ENCODE measurements at regions not wholly inside any gene's neighbourhood (a gene's known extent, or its start where the extent isn't known, plus 50 kb on each side); places are given as distances from the start of the nearest gene placed in this dataset.

- TF ChIP-seq ZNF597 (CRISPR knock-in tag; IDR thresholded peaks at IDR 0.05), result no peak
These were observed 329.9 kb downstream of the QKI start (continued) for GRCh38 chr6:163744256-163744925.

- Histone ChIP-seq H3K9ac (ENCODE audit: insufficient read depth, low read depth, low read length) (no peak overlapping the region), H3K27me3 (ENCODE audit: control insufficient read depth in 1 of 2, insufficient read depth in 2 of 2, low read length in 2 of 2) (peaks cover 0 to 10% of the 10 kb centered on the region in 2 experiments; a peak in 3 of 5 replicates), H3K36me3 (replicated peaks in 1 of 2; ENCODE audit: control insufficient read depth in 1 of 2, insufficient read depth in 2 of 2, low read length in 2 of 2) (no peaks in the 10 kb centered on the region), H3K9me3 (ENCODE audit: low read length) (no peaks in the 10 kb centered on the region), H2AFZ (ENCODE audit: low read length) (no peak overlapping the region), H3K4me2 (ENCODE audit: low read depth, low read length) (no peak overlapping the region), H3K4me1 (ENCODE audit: insufficient read depth, low read length) (no peaks in the 10 kb centered on the region), H4K20me1 (ENCODE audit: insufficient read depth, low read length) (no peaks in the 10 kb centered on the region), H3K79me2 (ENCODE audit: insufficient read depth, low read length) (no peaks in the 10 kb centered on the region), H3K4me3 (replicated peaks in 1 of 3; ENCODE audit: insufficient read depth in 1 of 3, low read depth in 2 of 3, low read length in 3 of 3) (no peak overlapping the region), H3K27ac (ENCODE audit: extremely low read length, insufficient read depth, low read length) (no peak overlapping the region)
- BruUV-seq (replicated peaks), result no TSS peak
- ChIA-PET CTCF (ENCODE audit: low intra/inter-chr PET ratio, low total read pairs) (no interaction called here), POLR2A (no interaction called here)
- in situ Hi-C loops (cut with HindIII; ENCODE audit: extremely low pct_ligation_motif_present, low pct_unique_long_range_greater_than_20kb) (no loop called here), intact Hi-C loops (cut with micrococcal nuclease; ENCODE audit: unreplicated experiment) (no loop called here)
- WGBS (ENCODE audit: low lambda C conversion rate), result 55% methylated on average over 3 of the region's 4 CpGs
- DNase-seq (ENCODE audit: low spot score) (no peak), ATAC-seq (no peak), FAIRE-seq (no peak)
- TF ChIP-seq ZNF546 (CRISPR knock-in tag; conservative IDR thresholded peaks at IDR 0.05) (no peak), ZNF557 (CRISPR knock-in tag; IDR thresholded peaks at IDR 0.05) (no peak), ELF3 (CRISPR knock-in tag; IDR thresholded peaks at IDR 0.05) (no peak), HOXA9 (CRISPR knock-in tag; IDR thresholded peaks at IDR 0.05; ENCODE audit: borderline replicate concordance) (no peak), STAT6 (CRISPR knock-in tag; IDR thresholded peaks at IDR 0.05; ENCODE audit: borderline replicate concordance) (no peak), ZNF619 (CRISPR knock-in tag; IDR thresholded peaks at IDR 0.05) (no peak), EEA1 (CRISPR knock-in tag; IDR thresholded peaks at IDR 0.05; ENCODE audit: borderline replicate concordance) (no peak), NONO (IDR thresholded peaks at IDR 0.05) (no peak), NONO (CRISPR knock-in tag; conservative IDR thresholded peaks at IDR 0.05) (no peak), SMARCC2 (IDR thresholded peaks at IDR 0.05) (no peak), ELK4 (CRISPR knock-in tag; IDR thresholded peaks at IDR 0.05; ENCODE audit: borderline replicate concordance) (no peak), ZNF234 (CRISPR knock-in tag; conservative IDR thresholded peaks at IDR 0.05) (no peak), YEATS2 (CRISPR knock-in tag; IDR thresholded peaks at IDR 0.05; ENCODE audit: borderline replicate concordance) (no peak), MATR3 (CRISPR knock-in tag; IDR thresholded peaks at IDR 0.05) (no peak), IRF1 (CRISPR knock-in tag; IDR thresholded peaks at IDR 0.05; ENCODE audit: low read depth) (no peak), ZNF589 (CRISPR knock-in tag; conservative IDR thresholded peaks at IDR 0.05) (no peak), JARID2 (CRISPR knock-in tag; IDR thresholded peaks at IDR 0.05; ENCODE audit: insufficient replicate concordance) (no peak), KAT7 (CRISPR knock-in tag; IDR thresholded peaks at IDR 0.05; ENCODE audit: borderline replicate concordance) (no peak)
These were observed 329.3 kb downstream of the QKI start for GRCh38 chr6:163743796-163744195.

Data from HepG2 (cell line).